ENCODE measurements at regions not wholly inside any gene's neighbourhood (a gene's known extent, or its start where the extent isn't known, plus 50 kb on each side); places are given as distances from the start of the nearest gene placed in this dataset.

DNA sequence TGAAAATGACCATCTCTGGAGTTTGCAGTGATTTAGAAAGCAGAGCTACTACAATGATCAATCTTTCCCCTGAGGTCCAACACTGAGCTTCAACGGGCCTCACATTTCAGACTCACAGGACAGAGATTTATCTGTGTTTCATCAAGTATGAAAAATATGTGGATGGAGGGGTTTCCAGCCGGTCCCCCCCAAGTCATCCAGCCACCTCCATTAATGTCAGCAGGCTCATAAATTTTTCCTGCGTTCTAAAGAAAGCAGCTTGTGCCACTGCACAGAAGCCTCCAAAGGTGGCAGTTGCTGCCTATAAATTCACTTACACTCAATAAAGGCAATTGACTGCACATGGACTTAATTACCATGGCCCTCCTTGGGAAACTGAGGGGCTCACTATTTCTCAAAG lies 117.4 kb upstream of the ACKR3 start:
- DNase-seq (no peak), ATAC-seq (no peak)
- H3K36me3 ChIP-seq: no peaks in the 10 kb centered on the region
- intact Hi-C loops (cut with DNase I): no loop called here
- no peaks in the 10 kb centered on the region for H3K4me1 ChIP-seq
- no peak overlapping the region for H3K4me3 ChIP-seq
- WGBS, 2 donors: 85% methylated on average over 3 of the region's 3 CpGs
- TF ChIP-seq, protein P1, sequence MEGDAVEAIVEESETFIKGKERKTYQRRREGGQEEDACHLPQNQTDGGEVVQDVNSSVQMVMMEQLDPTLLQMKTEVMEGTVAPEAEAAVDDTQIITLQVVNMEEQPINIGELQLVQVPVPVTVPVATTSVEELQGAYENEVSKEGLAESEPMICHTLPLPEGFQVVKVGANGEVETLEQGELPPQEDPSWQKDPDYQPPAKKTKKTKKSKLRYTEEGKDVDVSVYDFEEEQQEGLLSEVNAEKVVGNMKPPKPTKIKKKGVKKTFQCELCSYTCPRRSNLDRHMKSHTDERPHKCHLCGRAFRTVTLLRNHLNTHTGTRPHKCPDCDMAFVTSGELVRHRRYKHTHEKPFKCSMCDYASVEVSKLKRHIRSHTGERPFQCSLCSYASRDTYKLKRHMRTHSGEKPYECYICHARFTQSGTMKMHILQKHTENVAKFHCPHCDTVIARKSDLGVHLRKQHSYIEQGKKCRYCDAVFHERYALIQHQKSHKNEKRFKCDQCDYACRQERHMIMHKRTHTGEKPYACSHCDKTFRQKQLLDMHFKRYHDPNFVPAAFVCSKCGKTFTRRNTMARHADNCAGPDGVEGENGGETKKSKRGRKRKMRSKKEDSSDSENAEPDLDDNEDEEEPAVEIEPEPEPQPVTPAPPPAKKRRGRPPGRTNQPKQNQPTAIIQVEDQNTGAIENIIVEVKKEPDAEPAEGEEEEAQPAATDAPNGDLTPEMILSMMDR (IDR thresholded peaks at IDR 0.05): no peak
- H3K27me3 ChIP-seq: peaks cover 0 to 6% (median 0%) of the 10 kb centered on the region in 7 donors
- H3K27ac ChIP-seq: no peak overlapping the region
- peaks cover 0 to 3% (median 0%) of the 10 kb centered on the region in 11 donors for H3K9me3 ChIP-seq

DNA sequence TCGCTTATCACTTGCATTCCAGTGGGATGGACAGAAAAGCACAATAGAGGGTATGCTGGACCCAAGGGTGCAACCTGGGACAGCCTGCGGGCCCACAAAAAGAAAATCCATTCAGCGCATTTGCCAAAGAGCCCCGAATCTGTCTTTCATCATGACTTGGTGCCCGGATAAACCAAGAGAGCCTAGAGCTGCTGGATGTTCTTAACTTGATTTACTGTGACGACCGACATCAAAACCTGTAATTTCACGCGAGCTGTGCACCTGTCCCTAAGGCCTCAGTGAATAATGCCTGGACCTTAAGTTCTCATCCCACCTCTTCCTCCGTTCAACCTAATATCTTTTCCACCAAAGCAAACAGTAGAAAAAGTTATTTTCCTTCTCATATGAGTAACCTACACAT lies 115.5 kb upstream of the ACKR3 start:
- peaks cover 0 to 6% (median 0%) of the 10 kb centered on the region in 7 donors for H3K27me3 ChIP-seq
- DNase-seq (no peak), ATAC-seq (no peak)
- no peaks in the 10 kb centered on the region for H3K4me1 ChIP-seq
- intact Hi-C loops (cut with DNase I): no loop called here
- peaks cover 0 to 11% (median 0%) of the 10 kb centered on the region in 11 donors for H3K9me3 ChIP-seq
- no peak overlapping the region for H3K4me3 ChIP-seq
- no peak overlapping the region for H3K27ac ChIP-seq
- no peaks in the 10 kb centered on the region for H3K36me3 ChIP-seq
- TF ChIP-seq, protein P1 (IDR thresholded peaks at IDR 0.05): no peak
- WGBS, 2 donors: 93% methylated on average over 10 of the region's 10 CpGs

DNA sequence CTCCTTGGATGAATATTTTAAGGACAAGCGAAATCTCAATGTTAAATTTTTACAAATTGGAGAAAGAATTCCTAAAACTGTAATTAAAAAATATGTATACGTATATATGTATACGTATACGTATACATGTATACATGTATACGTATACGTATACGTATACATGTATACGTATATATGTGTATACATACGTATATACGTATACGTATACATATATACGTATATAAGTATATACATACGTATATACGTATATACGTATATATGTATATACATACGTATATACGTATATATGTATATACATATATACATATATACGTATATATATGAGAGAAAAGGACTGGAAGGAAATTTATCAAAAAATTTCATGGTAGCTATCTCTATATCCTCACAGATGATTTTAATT lies 110.2 kb upstream of the ACKR3 start:
- TF ChIP-seq, protein P1 (IDR thresholded peaks at IDR 0.05): no peak
- H3K36me3 ChIP-seq: no peaks in the 10 kb centered on the region
- H3K27me3 ChIP-seq: peaks cover 0 to 6% (median 0%) of the 10 kb centered on the region in 7 donors
- WGBS, 2 donors: 95 to 96% methylated on average over 18 of the region's 18 CpGs
- no peak overlapping the region for H3K4me3 ChIP-seq
- H3K4me1 ChIP-seq: no peaks in the 10 kb centered on the region
- ATAC-seq (no peak), DNase-seq (no peak)
- H3K27ac ChIP-seq: no peak overlapping the region
- peaks cover 0 to 15% (median 0%) of the 10 kb centered on the region in 11 donors for H3K9me3 ChIP-seq
- intact Hi-C loops (cut with DNase I): no loop called here

DNA sequence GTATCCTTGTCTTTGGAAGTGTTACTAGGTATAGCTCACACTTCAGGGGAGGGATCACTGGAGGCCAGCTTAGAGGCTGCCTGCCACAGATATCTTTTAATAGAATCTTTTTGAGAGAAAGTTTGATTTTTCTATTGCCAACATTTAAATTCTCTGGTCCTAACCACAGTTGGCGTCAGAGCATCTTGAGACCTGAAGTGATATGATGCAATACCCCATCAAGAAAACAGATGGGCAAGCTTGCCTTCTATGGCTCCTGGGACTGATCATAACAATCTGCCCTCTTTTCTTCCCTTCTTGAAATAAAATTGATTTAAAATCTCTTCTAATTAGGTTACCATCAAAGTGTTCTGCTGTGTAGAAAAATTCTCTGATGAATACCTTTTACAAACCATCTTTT lies 105.5 kb upstream of the ACKR3 start:
- ATAC-seq (no peak), DNase-seq (no peak)
- Histone ChIP-seq H3K36me3 (no peaks in the 10 kb centered on the region), H3K4me3 (no peak overlapping the region), H3K27me3 (no peaks in the 10 kb centered on the region), H3K4me1 (no peaks in the 10 kb centered on the region), H3K9me3 (peaks cover 0 to 43% (median 10%) of the 10 kb centered on the region in 11 donors), H3K27ac (no peak overlapping the region)
- TF ChIP-seq, protein P1 (IDR thresholded peaks at IDR 0.05): no peak
- intact Hi-C loops (cut with DNase I): no loop called here
- WGBS, 2 donors: 91 to 94% methylated on average over 1 of the region's 1 CpG
